Ishikawa (cell line): ENCODE measurements at regions not wholly inside any gene's neighbourhood (a gene's known extent, or its start where the extent isn't known, plus 50 kb on each side); places are given as distances from the start of the nearest gene placed in this dataset.

ENCODE experiments used
- CREB1 ChIP-seq: IDR thresholded peaks from 2 replicates; pipeline ENCODE4 v1.6.1; 2012; ENCODE audit warnings: low read depth
- EP300 ChIP-seq: IDR thresholded peaks from 2 replicates; pipeline ENCODE4 v1.6.1; 2012; ENCODE audit warnings: borderline replicate concordance
- RAD21 ChIP-seq: IDR thresholded peaks from 2 replicates; pipeline ENCODE4 v1.6.1; 2012; ENCODE audit warnings: low read depth

DNA sequence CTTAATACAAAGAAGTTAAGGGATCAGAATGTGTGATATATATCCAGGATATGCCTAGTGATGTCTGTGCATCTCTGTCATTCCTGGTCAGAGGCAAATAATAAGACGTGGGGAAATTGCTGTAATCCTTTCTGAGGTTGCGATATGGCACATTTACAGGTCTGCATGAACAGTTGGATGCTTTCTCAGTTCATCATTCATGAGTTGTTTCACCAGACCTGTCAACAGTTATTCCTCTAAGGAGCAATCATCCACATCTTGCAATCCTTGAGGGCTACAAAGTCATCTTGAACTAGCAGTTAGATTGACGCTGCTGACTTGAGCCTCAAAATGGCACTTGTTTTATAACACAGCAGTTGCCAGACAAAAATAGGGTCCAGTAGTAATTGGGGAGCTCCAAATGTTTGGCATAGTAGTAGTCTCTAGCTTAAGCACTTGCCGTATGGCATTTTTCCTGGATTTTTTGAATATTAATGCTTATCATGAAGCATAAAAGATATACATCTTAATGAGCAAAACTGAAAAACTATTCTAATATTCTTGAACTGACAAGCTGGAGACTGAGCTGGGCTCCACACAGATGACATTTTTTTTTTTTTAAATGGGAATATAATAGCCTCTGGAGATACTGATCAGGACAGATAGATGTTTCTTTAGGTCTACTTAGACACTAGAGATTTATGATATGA, 761.7 kb downstream of the VGLL3 start:
- TF ChIP-seq EP300 (no peak), CREB1 (no peak), RAD21 (no peak)
